ENCODE measurements at regions not wholly inside any gene's neighbourhood (a gene's known extent, or its start where the extent isn't known, plus 50 kb on each side); places are given as distances from the start of the nearest gene placed in this dataset.

DNA sequence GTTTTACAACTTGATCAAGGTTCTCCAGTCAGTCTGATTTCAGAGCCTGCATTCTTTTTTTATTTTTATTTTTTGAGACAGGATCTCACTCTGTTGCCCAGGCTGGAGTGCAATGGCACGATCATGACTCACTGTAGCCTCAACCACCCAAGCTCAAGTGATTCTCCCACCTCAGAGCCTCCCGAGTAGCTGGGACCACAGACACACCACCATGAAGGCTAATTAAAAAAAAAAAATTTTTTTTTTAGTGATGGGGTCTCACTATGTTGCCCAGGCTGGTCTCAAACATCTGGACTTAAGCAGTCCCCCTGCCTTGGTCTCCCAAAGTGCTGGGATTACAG is 117.2 kb upstream of the NAV2 start:
- no peak for DNase-seq

DNA sequence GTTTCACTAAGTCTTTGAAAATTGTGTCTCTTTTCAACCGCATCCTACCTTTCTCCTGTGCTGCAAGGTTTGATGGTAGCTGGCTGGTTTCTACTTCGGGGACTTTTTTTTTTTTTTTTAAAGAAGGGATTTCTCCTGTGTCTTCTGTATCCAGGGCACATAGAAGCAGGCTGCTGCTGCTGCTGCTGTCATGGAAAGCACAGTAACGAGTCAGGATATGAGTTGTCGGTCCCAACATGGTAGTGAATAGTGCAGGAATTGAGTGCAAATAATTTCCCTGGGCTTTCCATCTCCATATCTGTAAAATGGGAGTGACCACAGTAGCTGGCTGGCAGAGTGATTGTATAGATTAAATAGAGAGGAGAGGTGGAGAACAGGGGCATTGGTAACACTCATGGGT is 118.3 kb upstream of the NAV2 start:
- no peak for DNase-seq

DNA sequence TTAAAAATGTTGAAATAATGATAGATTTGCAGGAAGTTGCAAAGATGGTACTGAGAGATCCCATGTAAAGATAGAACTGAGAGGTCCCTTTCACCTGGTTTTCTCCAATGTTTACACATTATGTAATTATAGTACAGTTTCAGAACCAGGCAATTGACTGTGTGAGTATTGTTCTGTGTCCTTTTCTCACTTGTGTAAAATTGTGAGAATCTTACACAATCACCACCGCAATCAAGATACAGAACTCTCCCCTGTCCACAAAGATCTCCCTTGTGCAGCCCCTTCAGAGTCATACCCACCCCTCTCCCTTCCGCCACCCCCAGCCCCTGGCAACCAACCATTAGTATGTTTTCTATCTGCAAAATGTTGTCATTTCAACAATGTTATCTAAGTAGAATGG is 119.8 kb upstream of the NAV2 start:
- no peak for DNase-seq

DNA sequence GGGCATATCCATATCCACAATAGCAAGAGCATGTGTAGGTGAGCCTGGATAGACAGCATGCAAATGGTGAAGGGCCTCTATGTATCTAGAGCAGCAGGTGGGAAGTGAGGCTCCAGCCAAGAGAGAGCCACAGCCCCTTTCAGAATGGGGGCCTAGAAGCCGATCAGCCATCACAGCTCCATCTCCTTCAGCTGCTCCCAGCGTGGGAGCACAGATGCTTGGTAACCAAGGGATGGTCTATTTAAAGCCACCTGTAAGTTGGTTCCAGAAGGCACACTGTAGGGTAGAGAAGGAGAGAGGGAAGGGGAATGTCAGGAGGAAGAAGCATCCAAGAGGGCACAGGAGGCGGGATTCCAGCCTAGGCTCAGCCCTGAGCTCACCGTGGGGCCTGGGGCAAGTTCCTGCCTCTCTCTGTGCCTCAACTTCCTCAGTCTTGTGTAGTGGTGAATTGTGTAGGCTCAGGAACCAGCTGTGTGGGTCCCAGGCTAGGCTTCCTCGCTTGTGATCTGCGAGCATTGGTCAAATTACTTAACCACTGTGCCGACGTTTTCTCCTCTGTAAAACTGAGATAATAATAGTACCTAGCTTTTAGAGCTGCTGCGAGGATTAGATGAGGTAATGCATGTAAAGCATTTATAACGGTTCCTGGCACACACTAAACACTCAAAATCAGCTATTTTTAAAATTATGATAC is 122.9 kb upstream of the NAV2 start:
- no peak for DNase-seq

DNA sequence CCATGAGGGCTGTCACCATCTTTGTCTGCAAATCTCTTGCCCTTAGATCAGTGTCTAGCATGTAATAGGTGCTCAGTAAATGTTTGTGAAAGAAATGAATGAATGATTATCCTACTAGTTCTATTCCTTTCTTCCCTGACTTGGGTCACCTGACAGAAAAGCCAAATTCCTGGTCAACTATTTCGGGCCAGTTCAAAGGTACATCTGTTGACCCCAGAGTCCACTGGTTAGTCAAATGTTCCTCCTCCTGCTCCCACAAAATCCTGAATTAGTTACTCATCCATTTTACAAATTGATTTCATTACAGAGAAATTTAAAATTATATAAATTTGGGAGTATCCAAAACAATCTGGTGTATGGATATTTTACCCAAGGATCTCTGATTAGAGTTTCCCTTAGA is 124.7 kb upstream of the NAV2 start:
- DNase-seq, result no peak

DNA sequence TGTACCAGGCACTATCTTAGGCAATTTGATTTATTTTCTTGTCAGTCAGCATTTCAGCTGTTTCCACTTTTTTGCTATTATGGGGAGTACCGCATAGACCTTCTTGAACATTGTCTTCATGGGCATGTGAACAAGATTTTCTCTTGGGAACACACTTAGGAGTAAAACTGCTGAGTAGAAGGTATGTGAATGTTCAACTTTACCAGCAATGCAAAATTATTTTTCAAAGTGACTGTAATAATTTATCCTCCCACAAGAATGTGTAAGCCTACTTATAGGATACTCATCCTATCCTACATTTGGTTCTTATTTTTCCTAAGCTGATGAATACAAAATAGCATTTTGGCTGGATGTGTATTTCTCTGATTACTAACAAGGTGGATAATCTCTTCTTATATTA is 132.0 kb upstream of the NAV2 start:
- no peak for DNase-seq

DNA sequence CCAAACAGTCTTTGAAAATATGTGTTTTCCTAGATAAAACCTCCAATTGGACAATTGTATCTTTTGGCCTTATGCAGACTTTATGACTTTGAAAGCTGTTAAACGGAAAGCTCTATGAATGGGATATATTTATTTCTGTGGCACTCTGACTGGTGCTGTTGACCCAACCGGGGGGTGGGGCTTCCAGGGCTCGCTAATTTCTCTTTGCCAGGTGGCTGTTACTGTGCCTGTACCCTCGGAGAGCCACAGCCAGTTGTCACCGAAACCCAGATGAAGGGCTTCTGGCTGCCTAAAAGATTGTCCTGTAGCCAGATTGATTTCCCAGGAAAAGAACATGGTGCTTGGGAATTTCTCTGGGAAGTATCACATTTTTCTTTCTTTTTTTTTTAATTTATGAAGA is 132.7 kb upstream of the NAV2 start:
- DNase-seq, result no peak

DNA sequence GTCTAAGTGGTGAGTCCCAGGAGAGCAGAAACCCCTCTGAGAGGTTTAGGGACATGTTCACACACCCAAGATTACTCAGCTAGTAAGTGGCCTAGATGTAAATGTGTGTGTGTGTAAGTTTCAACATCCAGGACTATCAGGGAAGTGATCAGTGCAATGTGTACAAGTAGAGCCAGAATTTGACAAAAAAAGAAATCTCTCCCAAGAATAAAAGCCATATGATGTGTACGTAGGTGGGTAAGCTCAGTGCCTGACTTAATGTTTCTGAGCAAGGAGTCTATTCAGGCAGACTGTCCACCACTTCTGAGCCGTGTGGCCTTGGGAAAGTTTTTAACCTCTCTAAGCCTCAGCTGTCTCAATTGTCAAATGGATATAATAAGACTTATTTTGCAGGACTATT is 133.8 kb upstream of the NAV2 start:
- DNase-seq, result no peak

DNA sequence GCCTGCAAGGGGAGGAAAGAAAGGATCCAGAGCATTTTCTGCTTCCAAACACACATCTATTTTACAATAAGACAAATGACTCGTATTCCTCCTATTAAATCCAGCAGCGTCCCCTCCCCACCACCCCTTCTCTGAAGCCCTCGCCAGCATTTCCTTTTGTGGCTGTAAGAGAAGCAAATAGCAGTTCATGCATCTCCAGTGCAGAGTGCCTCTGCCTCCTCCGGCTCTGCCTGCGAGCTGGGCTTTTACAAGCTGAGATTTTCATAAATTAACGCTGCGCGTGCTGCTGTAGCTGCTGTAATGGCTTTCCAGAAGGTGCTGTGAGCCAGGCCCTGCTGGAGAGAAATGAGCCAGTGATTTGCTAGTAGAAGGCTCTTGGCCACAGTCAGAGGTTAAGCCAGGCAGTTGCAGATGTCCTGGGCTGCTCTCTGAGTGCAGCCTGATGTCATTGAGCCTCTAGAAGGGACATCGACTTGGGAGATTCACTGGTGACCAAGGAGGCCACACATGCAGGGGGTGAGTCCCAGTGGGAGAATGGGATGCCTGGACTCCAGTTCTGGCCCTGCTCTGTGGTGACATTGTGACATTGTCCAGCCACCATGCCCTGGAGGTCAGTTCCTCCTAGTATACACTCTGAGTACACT is 134.5 kb upstream of the NAV2 start:
- DNase-seq, result no peak

DNA sequence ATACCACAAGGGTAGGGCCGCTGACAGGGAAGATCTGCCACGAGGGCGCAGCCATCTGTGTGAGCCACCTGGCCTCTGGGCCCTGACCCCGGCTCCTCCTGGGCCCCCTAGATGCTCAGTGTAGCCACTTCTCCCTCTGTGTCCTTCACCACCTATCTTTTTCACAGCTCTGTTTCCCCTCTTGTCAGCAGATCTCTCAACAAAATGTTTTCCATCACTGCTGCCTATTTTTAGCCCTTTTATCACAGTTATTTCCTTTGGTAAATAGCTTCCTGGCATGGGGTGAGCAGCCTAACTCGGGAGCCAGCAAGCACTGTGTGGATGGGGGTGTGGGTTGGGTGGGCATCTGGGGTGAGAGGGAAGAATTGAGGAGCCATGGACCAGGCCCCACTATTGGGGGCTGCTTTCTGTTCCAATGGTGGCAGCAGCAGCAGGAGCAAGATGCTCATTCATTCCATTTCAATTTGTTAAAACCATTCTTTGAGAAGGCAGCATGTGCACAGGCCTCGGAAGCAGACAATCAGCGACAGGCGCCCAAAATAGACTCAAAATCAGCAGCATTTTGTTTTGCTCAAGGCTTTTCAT is 135.2 kb upstream of the NAV2 start:
- DNase-seq, result no peak

DNA sequence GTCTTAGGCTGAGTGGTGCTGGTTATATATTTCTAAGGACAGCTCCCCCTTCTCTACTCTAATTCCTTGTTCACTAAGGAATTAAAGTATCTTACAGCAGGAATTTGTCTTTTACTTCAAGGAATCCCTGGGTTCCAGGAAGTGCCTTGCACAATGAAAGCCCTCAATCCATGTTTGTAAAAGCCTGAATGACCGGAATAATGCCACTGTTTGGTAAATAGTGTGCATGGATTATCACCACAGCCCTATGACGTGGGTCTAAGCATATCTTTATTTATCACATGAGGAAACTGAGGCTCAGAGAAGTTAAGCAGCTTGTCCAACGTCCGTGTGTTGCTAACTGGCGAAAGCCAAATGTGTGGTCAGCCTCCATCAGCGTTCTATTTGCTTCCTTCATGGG is 135.7 kb upstream of the NAV2 start:
- no peak for DNase-seq

DNA sequence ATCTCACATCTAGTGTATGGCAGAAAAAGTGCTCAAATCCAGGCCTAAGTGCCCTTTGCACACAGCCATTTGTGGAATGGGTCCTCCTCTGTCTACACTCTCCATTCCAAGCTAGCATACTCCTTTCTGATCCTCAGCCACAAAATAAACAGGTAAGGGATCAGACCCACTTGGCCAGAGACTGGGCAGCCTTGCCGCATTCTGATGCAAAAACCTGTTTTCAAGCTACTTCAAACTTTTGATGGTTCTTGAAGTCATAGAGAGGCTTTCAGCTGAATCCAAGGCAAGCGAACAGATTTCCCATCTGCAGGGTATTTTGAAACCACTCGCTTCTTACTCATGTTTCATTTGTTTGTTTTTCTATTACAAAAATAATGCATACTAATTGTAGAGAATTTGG is 136.6 kb upstream of the NAV2 start:
- no peak for DNase-seq

DNA sequence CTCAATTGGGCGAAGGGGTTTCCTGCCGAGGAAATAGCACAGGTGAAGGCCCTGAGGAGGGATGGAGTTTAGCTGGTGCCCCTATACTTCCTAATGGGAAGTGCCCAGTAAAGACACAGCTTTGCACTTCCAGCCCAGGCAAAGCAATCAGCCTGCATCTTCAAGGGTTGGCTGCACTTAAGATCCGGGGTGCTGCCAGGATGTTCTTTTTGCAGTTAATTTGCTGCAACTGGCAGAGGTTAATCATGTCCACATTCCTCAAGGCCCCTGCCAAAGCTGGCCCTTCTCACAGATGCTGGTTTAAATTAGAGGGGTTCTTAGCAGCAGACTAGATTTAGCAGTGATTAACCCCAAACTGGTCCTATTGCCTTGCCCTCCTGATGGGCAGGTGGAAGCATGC is 137.7 kb upstream of the NAV2 start:
- DNase-seq, result no peak

DNA sequence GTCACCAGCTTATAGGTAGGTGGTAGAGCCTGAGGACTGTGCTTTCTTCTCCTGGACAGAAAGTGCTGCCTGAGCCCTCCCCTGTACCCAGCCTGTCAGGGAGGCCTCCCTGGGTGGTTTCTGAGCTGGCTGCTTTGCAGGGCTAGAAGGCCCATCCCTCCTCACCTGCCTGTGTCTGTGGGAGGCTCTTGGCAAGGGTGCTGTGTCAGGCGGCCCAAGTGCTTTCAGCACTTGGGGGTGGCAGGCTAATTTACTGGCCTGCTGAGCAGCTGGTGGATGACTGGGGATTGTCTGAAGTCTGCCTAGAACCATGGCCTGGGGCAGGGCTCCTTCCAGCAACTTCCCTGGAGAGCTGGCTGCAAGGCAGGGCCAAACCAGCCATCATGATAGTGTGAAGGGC is 139.0 kb upstream of the NAV2 start:
- no peak for DNase-seq

DNA sequence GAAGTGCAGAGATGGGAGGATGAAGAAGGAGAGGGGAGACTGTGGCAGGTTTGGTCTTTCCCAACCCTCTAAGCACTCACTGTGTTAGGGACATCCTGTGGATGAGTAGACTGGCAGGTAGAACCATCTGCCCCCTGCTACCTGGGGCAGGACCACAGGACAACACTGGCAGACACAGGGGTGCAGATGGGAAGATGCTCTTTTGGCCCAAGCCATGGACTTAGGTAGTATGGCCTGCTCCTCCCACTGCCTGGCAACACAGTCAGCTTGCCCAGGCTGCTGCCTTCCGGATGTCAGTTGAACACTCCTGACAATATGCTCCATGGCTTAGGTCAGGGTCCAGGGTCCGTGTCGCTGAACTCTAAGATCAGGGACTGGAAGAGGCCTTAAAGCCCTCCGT is 140.7 kb upstream of the NAV2 start:
- no peak for DNase-seq

DNA sequence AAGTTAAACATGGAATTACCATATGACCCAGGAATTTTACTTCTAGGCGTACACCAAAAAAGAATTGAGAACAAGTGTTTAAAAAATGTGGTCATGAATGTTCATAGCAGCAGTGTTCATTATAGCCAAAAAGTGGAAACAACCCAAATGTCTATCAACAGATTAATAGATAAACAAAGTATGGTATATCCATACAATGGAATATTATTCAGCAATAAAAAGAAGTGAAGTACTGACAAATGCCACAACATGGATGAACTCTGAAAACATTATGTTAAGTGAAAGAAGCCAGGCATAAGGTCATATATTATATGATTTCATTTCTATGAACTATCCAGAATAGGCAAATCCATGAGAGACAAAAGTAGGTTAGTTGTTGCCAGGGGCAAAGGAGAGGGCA is 141.7 kb upstream of the NAV2 start:
- no peak for DNase-seq

DNA sequence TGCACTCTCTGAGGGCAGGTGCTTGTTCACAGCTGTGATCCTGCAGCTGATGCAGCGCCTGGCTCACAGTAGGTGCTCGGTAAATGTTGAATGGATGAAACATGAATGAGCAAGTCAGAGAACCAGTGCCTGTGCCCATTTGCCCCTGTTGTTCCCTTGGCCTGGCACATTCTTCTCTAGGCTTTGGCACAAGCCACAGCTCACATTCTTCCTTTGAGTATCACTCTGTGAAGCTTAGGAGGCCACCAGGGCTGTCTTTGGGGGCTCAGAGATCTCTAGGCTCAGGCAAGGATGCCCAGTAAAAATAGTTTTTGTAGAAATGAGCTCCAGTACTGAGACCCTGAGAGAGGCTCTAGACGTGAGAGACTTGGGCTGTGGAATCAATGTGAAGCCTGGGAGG is 144.6 kb upstream of the NAV2 start:
- DNase-seq, result no peak

DNA sequence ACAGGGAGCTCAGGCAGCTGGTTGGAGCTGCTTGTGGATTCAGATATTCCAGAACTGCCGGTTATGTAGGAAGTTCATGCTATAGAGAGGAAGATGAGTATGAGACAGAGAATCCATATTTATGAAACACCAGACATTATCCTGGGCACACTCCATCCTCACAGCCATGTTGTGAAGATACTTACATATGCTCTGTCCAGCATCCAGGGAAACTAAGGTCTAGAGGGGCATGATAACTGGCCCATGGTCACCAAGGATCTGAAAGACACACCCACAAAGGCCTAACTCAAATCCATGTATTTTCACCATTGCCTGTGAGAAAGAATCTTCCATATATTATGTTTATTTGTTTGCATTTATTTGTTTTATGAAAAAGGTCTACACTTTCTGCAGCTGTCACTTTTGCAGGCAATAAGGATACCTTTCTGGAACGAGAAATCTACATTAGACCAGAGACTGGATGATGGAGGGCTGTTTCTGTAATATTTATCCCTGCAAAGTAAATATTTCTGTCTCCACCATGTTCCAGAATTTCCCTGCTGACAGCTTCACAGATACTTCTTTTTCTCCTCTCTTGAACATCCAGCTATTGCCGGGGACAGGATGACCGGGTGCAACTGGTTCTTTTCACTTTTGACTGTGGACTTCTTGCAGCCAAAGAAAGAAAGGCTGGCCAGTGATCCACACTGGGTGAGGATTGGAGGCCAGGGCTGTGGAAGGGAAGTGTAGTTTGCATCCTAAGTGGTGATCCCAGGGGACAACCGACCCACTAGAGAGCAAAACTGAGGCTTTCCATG is 145.9 kb upstream of the NAV2 start:
- DNase-seq, result no peak

DNA sequence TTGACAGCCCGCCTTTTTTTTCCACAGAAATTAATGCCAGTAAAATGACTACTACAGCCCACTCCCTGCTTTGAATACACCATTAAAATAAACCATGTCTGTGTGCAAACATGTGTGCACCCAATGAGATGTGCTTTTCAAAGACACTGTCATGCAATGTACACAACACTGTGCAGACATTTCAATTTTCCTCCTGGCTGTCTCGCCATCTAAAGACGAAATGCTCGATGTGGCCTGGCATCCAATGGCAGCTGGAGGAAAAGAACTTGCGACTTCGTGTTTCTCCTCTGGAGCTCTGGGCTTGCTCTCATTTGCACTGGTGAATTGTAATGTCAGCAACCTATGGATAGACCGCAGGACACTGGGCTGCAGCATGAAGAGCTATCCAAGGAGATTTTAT is 147.0 kb upstream of the NAV2 start:
- DNase-seq, result no peak

DNA sequence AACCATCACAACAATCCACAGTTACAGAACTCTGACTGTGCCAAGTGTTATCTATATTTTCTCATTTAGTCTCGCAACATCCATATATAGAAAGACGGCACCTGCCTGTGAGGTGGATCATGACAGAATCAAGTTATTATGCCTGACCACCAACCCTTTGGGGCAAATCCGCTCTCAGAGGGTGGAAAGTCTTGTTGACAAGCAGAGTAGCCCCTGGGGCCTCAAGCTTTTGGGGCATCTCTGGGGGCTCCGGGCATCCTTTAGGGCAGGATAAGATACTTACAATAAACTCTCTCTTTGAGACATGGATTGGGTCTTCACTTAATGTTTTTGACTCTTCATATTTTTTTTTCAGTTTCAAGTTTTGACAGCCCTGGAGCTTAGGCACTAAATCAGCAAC is 150.5 kb upstream of the NAV2 start:
- no peak for DNase-seq

DNA sequence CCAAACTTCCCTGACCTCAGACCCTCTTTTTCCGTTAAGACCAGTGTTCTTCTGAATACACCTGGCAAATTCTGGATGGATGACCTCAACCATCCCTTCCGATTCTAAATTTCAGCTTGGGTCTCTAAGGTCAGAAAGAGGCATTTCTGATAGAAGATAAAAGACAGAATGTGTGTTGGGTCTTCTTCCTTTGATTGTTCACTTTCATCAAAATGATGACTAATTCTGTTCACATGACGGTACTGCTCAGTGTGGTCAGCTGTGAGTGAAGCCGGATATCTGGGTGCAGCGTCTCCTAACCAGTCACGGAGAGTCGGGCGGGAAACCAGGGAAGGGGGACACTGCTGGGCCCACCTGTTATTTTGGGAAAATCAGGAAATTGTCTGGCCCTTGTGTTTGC is 151.6 kb upstream of the NAV2 start:
- no peak for DNase-seq

DNA sequence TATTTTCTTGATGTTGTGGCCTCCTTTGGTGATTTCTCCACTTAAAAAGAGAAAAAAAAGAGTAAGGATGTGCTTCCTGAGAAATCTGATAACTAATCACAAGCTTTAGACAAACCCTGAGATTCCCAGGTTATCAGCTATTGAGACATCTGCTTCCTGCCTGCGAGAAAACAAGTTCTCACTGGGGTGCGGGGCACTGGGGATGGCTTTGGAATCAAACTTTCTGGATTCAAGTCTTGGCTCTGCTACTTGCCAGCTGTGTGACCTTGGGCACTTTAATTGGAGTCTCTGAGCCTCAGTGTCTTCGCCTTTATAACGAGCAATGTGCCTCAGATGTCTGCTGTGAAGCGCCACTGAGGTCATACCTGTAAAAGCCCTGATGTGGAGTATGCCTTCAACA is 152.5 kb upstream of the NAV2 start:
- no peak for DNase-seq

DNA sequence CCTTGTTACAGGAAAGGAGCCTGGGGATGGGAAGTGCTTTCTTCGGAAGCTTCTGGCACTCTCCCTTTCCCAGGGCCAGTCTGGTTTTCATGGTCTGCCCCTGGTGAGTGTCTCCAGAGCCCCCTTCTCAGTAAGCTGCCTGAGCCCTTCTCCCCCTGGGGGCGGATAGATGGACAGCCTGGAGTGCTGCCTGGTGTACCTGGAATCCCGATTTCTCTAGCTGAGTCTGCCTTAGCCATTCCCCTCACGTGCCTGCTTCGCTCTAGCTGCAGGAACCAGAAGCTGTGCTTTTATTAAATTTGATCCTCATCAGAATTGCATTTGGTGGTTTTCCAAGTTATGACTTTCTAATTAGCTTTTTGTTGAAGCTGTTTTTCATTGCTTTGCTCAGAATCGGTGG is 152.9 kb upstream of the NAV2 start:
- DNase-seq, result no peak
